ENCODE measurements at regions not wholly inside any gene's neighbourhood (a gene's known extent, or its start where the extent isn't known, plus 50 kb on each side); places are given as distances from the start of the nearest gene placed in this dataset.
A peak's percentile ranks its signal among the peaks of the same experiment; 100 is the strongest.
"Not testable (repeated sequence)": the region's sequence is repeated elsewhere in the genome, so short reads cannot be mapped to it uniquely, and the experiment has no call there.

GRCh38 chr6:156587751-156588301 is 189.4 kb upstream of the ARID1B start:
- Mint-ChIP-seq H3K27me3 (no peaks in the 10 kb centered on the region), H3K4me1 (no peaks in the 10 kb centered on the region), H3K36me3 (peaks cover 0 to 3% of the 10 kb centered on the region in 2 donors), H3K27ac (no peak overlapping the region), H3K4me3 (no peak overlapping the region), H3K9me3 (peaks cover 0 to 7% (median 0%) of the 10 kb centered on the region in 7 donors)
- DNase-seq: no peak
- no peak for ATAC-seq (ENCODE audit: low read depth in 2 of 2)

GRCh38 chr6:156587071-156587470 is 190.1 kb upstream of the ARID1B start:
- no peak overlapping the region for H3K27ac Mint-ChIP-seq
- H3K4me1 Mint-ChIP-seq: no peaks in the 10 kb centered on the region
- no peak overlapping the region for H3K4me3 Mint-ChIP-seq
- H3K9me3 Mint-ChIP-seq: peaks cover 0 to 7% (median 0%) of the 10 kb centered on the region in 7 donors
- H3K27me3 Mint-ChIP-seq: no peaks in the 10 kb centered on the region
- ATAC-seq (ENCODE audit: low read depth in 2 of 2) (no peak), DNase-seq (no peak)
- peaks cover 0 to 3% of the 10 kb centered on the region in 2 donors for H3K36me3 Mint-ChIP-seq

GRCh38 chr6:156585859-156586258 is 191.3 kb upstream of the ARID1B start:
- DNase-seq (no peak), ATAC-seq (ENCODE audit: low read depth in 2 of 2) (no peak)
- Mint-ChIP-seq H3K9me3 (peaks cover 0 to 8% (median 2%) of the 10 kb centered on the region in 7 donors), H3K36me3 (no peaks in the 10 kb centered on the region), H3K4me3 (no peak overlapping the region), H3K27ac (peak overlapping the region in 1 of 6 donors; percentile 10), H3K27me3 (no peaks in the 10 kb centered on the region), H3K4me1 (no peaks in the 10 kb centered on the region)

- not testable (repeated sequence) for H3K27me3 Mint-ChIP-seq; H3K36me3 Mint-ChIP-seq; H3K4me1 Mint-ChIP-seq; H3K4me3 Mint-ChIP-seq; ATAC-seq (ENCODE audit: low read depth in 2 of 2); H3K27ac Mint-ChIP-seq; DNase-seq
- peaks cover 0 to 20% (median 10%) of the 10 kb centered on the region in 7 donors for H3K9me3 Mint-ChIP-seq
Observed at GRCh38 chr6:156584121-156584520, 193.1 kb upstream of the ARID1B start.

GRCh38 chr6:156583083-156583482 is 194.1 kb upstream of the ARID1B start:
- Mint-ChIP-seq H3K27me3 (no peaks in the 10 kb centered on the region), H3K4me3 (no peak overlapping the region)

GRCh38 chr6:156582509-156582992 is 194.6 kb upstream of the ARID1B start:
- Mint-ChIP-seq H3K27ac (peak overlapping the region in 1 of 6 donors; percentile 14), H3K9me3 (peaks cover 5 to 35% (median 20%) of the 10 kb centered on the region in 7 donors), H3K4me3 (no peak overlapping the region), H3K36me3 (peaks cover 0 to 17% of the 10 kb centered on the region in 2 donors), H3K4me1 (no peaks in the 10 kb centered on the region), H3K27me3 (no peaks in the 10 kb centered on the region)
- DNase-seq (no peak), ATAC-seq (ENCODE audit: low read depth in 2 of 2) (no peak)

More at GRCh38 chr6:156583083-156583482, 194.1 kb upstream of the ARID1B start:
- Mint-ChIP-seq H3K9me3 (peaks cover 5 to 29% (median 17%) of the 10 kb centered on the region in 7 donors), H3K27ac (no peak overlapping the region), H3K36me3 (peaks cover 0 to 15% of the 10 kb centered on the region in 2 donors), H3K4me1 (no peaks in the 10 kb centered on the region)
- DNase-seq: no peak
- ATAC-seq (ENCODE audit: low read depth in 2 of 2): no peak

- no peaks in the 10 kb centered on the region for H3K4me1 Mint-ChIP-seq
- no peak for DNase-seq
- ATAC-seq (ENCODE audit: low read depth in 2 of 2): no peak
- no peak overlapping the region for H3K4me3 Mint-ChIP-seq
- peaks cover 4 to 38% of the 10 kb centered on the region in 2 donors for H3K36me3 Mint-ChIP-seq
- H3K9me3 Mint-ChIP-seq: peaks cover 15 to 56% (median 46%) of the 10 kb centered on the region in 7 donors
- H3K27ac Mint-ChIP-seq: peak overlapping the region in 1 of 6 donors; percentile 7
- H3K27me3 Mint-ChIP-seq: no peaks in the 10 kb centered on the region
Observed at GRCh38 chr6:156579564-156579963, 197.6 kb upstream of the ARID1B start.

- H3K9me3 Mint-ChIP-seq: peaks cover 15 to 60% (median 46%) of the 10 kb centered on the region in 7 donors
- no peak for ATAC-seq (ENCODE audit: low read depth in 2 of 2)
- no peak overlapping the region for H3K27ac Mint-ChIP-seq
Observed at GRCh38 chr6:156577749-156578148, 199.4 kb upstream of the ARID1B start.

GRCh38 chr6:156575361-156575760 is 201.8 kb upstream of the ARID1B start:
- no peak for ATAC-seq (ENCODE audit: low read depth in 2 of 2)
- no peak for DNase-seq
- no peak overlapping the region for H3K27ac Mint-ChIP-seq
- H3K36me3 Mint-ChIP-seq: peaks cover 4 to 38% of the 10 kb centered on the region in 2 donors
- peaks cover 12 to 55% (median 46%) of the 10 kb centered on the region in 7 donors for H3K9me3 Mint-ChIP-seq
- H3K4me1 Mint-ChIP-seq: no peaks in the 10 kb centered on the region
- no peak overlapping the region for H3K4me3 Mint-ChIP-seq
- peaks cover 0 to 6% (median 3%) of the 10 kb centered on the region in 3 donors for H3K27me3 Mint-ChIP-seq

More at GRCh38 chr6:156577749-156578148, 199.4 kb upstream of the ARID1B start:
- Mint-ChIP-seq H3K27me3 (no peaks in the 10 kb centered on the region), H3K36me3 (peaks cover 4 to 38% of the 10 kb centered on the region in 2 donors), H3K4me3 (no peak overlapping the region), H3K4me1 (no peaks in the 10 kb centered on the region)
- DNase-seq: no peak

GRCh38 chr6:156564807-156565149 is 212.4 kb upstream of the ARID1B start:
- peak overlapping the region in 1 of 8 donors; percentile 69 for H3K4me3 Mint-ChIP-seq
- peak overlapping the region in 1 of 6 donors; percentile 72 for H3K27ac Mint-ChIP-seq

GRCh38 chr6:156564127-156564806 is 212.9 kb upstream of the ARID1B start:
- peak overlapping the region in 5 of 8 donors; percentile 7 to 69 (median 32) for H3K4me3 Mint-ChIP-seq
- H3K27ac Mint-ChIP-seq: peak overlapping the region in 4 of 6 donors; percentile 10 to 72 (median 56)

More at GRCh38 chr6:156564807-156565149, 212.4 kb upstream of the ARID1B start:
- DNase-seq (no peak), ATAC-seq (ENCODE audit: low read depth in 2 of 2) (no peak)
- H3K9me3 Mint-ChIP-seq: peaks cover 0 to 17% (median 14%) of the 10 kb centered on the region in 7 donors
- peaks cover 13 to 15% of the 10 kb centered on the region in 2 donors for H3K36me3 Mint-ChIP-seq
- H3K4me1 Mint-ChIP-seq: peaks cover 5 to 21% (median 13%) of the 10 kb centered on the region in 3 donors
- peaks cover 0 to 14% (median 11%) of the 10 kb centered on the region in 3 donors for H3K27me3 Mint-ChIP-seq

GRCh38 chr6:156563714-156564113 is 213.5 kb upstream of the ARID1B start:
- peaks cover 0 to 5% (median 4%) of the 10 kb centered on the region in 3 donors for H3K27me3 Mint-ChIP-seq
- no peak for DNase-seq
- H3K4me3 Mint-ChIP-seq: peak overlapping the region in 1 of 8 donors; percentile 31

More at GRCh38 chr6:156564127-156564806, 212.9 kb upstream of the ARID1B start:
- H3K36me3 Mint-ChIP-seq: peaks cover 13 to 19% of the 10 kb centered on the region in 2 donors
- H3K9me3 Mint-ChIP-seq: peaks cover 0 to 20% (median 14%) of the 10 kb centered on the region in 7 donors
- DNase-seq (peak; percentile 74), ATAC-seq (ENCODE audit: low read depth in 2 of 2) (peak; percentile 97 to 98)
- H3K27me3 Mint-ChIP-seq: peaks cover 0 to 9% (median 6%) of the 10 kb centered on the region in 3 donors
- H3K4me1 Mint-ChIP-seq: peaks cover 5 to 21% (median 13%) of the 10 kb centered on the region in 3 donors

GRCh38 chr6:156562636-156563035 is 214.5 kb upstream of the ARID1B start:
- ATAC-seq (ENCODE audit: low read depth in 2 of 2) (no peak), DNase-seq (no peak)
- H3K27me3 Mint-ChIP-seq: peaks cover 0 to 4% (median 0%) of the 10 kb centered on the region in 3 donors
- peaks cover 5 to 23% (median 14%) of the 10 kb centered on the region in 3 donors for H3K4me1 Mint-ChIP-seq
- no peak overlapping the region for H3K4me3 Mint-ChIP-seq
- H3K9me3 Mint-ChIP-seq: peaks cover 0 to 20% (median 14%) of the 10 kb centered on the region in 7 donors
- H3K27ac Mint-ChIP-seq: no peak overlapping the region
- H3K36me3 Mint-ChIP-seq: peaks cover 4 to 23% of the 10 kb centered on the region in 2 donors

More at GRCh38 chr6:156563714-156564113, 213.5 kb upstream of the ARID1B start:
- Mint-ChIP-seq H3K4me1 (peaks cover 5 to 21% (median 13%) of the 10 kb centered on the region in 3 donors), H3K27ac (peak overlapping the region in 3 of 6 donors; percentile 10 to 72 (median 18)), H3K36me3 (peaks cover 10 to 23% of the 10 kb centered on the region in 2 donors), H3K9me3 (peaks cover 0 to 20% (median 14%) of the 10 kb centered on the region in 7 donors)
- no peak for ATAC-seq (ENCODE audit: low read depth in 2 of 2)

All from naive B cell (primary cell).